Small intestine (tissue), 7 donors: ENCODE measurements at regions not wholly inside any gene's neighbourhood (a gene's known extent, or its start where the extent isn't known, plus 50 kb on each side); places are given as distances from the start of the nearest gene placed in this dataset.

Source experiments
- DNase-seq, 2 donors: peaks; one replicate each; pipeline versions ENCODE4 v3.0.0 to v3.0.0-alpha.2; 2013
- FAIRE-seq: peaks from 2 replicates; lab custom pipeline; 2012; peaks lifted over from hg19 to GRCh38; lab: Jason Lieb, UNC
- H3K27ac ChIP-seq, 3 donors: one replicate each; pipeline ENCODE4 v1.5.1; 2013; ENCODE audit warnings: low read length in 2 of 3, mild to moderate bottlenecking in 2 of 3, control low read depth in 1 of 3, inconsistent platforms in 1 of 3, low read depth in 1 of 3, moderate library complexity in 1 of 3
- H3K27me3 ChIP-seq, 3 donors: one replicate each; pipeline ENCODE4 v1.6.1; 2013; ENCODE audit warnings: low read length in 3 of 3, inconsistent platforms in 1 of 3; ENCODE audit not compliant: control insufficient read depth in 3 of 3, insufficient read depth in 3 of 3
- H3K36me3 ChIP-seq, 3 donors: one replicate each; pipeline ENCODE4 v1.6.1; 2013; ENCODE audit warnings: low read length in 3 of 3, inconsistent platforms in 1 of 3, low read depth in 1 of 3, mild to moderate bottlenecking in 1 of 3, moderate library complexity in 1 of 3; ENCODE audit not compliant: control insufficient read depth in 3 of 3, insufficient read depth in 2 of 3
- H3K4me1 ChIP-seq, 3 donors: one replicate each; pipeline ENCODE4 v1.6.1; 2013; ENCODE audit warnings: low read length in 2 of 3, inconsistent platforms in 1 of 3, low read depth in 1 of 3, mild to moderate bottlenecking in 1 of 3, moderate library complexity in 1 of 3; ENCODE audit not compliant: control insufficient read depth in 3 of 3, insufficient read depth in 2 of 3
- H3K4me3 ChIP-seq, 3 donors: one replicate each; pipeline ENCODE4 v1.5.1; 2013; ENCODE audit warnings: low read length in 3 of 3, control low read depth in 1 of 3, inconsistent platforms in 1 of 3, low read depth in 1 of 3, mild to moderate bottlenecking in 1 of 3, moderate library complexity in 1 of 3
- H3K9me3 ChIP-seq, 2 donors: one replicate each; pipeline ENCODE4 v1.6.1; 2013; ENCODE audit warnings: low read depth in 1 of 2, low read length in 1 of 2; ENCODE audit not compliant: control insufficient read depth in 2 of 2, insufficient read depth in 1 of 2
- WGBS, 3 donors: extraction: QIAGEN DNeasy Blood & Tissue Kit; methylation state at CpG; one replicate each; pipeline ENCODE4 v1.1.7; 2013; 5-methylcytosine and 5-hydroxymethylcytosine counted together
- donor health status: healthy with polysubstance abuse.
- donor health status: control.
- donor health status: control.
- donor health status: Bipolar disorder and iron deficiency.
- donor health status: healthy.

DNA sequence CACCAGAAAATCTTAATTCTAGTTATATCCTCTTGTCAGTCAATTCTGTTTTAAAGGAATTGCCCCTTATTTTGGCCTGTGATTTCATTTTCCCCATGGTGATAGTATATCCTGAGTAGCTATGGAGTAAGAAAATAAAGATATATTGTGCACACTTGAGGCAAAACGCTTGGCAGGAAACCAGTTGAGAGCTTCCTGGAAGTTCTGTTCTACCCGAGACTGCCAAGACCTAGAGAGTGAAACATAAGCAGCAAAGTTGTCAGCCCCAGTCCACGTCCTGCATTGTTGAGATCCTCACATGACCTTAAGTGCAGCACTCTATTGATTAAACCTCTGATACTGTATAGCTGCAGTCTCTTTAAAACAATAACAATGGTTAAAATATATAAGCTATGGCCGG is 235.2 kb downstream of the CDC14C start:
- Histone ChIP-seq H3K27ac (no peak overlapping the region), H3K27me3 (no peaks in the 10 kb centered on the region), H3K9me3 (no peaks in the 10 kb centered on the region), H3K4me3 (no peak overlapping the region), H3K4me1 (no peaks in the 10 kb centered on the region), H3K36me3 (no peaks in the 10 kb centered on the region)
- WGBS, 3 donors, result 44 to 57% (median 55%) methylated on average over 4 of the region's 4 CpGs
- no peak for FAIRE-seq
- no peak for DNase-seq

DNA sequence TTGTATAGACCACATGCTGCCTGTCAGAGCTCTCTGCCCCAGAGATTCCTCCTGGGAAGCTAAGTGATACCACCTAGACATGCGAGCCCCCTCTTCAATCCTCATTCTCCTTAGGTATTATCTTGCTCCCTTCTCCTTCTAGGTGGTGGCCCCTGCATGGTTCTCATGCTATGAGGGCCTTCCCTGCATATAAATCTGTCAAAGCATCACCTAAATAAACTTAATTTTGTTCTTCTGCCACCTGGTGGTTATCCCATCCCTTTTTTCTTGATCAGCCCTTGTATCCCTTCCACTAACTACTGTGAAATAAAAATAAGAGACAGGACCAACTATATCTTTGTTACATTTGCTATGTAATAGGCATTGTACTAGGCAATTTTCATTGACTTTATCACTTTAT is 242.1 kb downstream of the CDC14C start:
- H3K27me3 ChIP-seq, result no peaks in the 10 kb centered on the region
- no peak for FAIRE-seq
- no peak overlapping the region for H3K27ac ChIP-seq
- H3K9me3 ChIP-seq, result peaks cover 0 to 2% of the 10 kb centered on the region in 2 donors
- no peaks in the 10 kb centered on the region for H3K36me3 ChIP-seq
- no peak for DNase-seq
- H3K4me3 ChIP-seq, result no peak overlapping the region
- 62 to 81% (median 77%) methylated on average over 1 of the region's 1 CpG for WGBS, 3 donors
- no peaks in the 10 kb centered on the region for H3K4me1 ChIP-seq

GRCh38 chr7:49172639-49173038 is 248.3 kb downstream of the CDC14C start:
- WGBS, 3 donors, result 78 to 88% (median 83%) methylated on average over 1 of the region's 1 CpG
- H3K36me3 ChIP-seq, result no peaks in the 10 kb centered on the region
- H3K9me3 ChIP-seq, result no peaks in the 10 kb centered on the region
- no peak overlapping the region for H3K27ac ChIP-seq
- H3K4me3 ChIP-seq, result no peak overlapping the region
- no peaks in the 10 kb centered on the region for H3K27me3 ChIP-seq
- FAIRE-seq (no peak), DNase-seq (no peak)
- H3K4me1 ChIP-seq, result no peaks in the 10 kb centered on the region

DNA sequence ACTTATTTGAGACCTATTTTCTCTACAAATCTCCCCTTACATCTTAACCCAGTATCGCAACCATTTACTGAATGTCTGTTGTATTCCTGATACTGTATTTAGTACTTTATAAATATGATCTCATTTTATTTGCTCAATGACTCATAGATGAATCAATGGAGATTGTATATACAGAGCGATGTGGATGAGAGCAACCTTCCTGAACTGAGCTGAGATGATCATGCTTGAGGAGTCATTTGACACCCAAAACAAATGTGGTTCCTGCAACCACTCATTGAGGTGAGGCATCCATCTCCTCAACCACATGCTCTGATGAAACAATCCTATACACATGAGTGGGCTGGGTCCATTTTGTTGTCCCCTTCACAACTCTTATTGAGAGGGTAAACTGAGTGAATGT is 250.0 kb downstream of the CDC14C start:
- 77 to 87% (median 78%) methylated on average over 2 of the region's 2 CpGs for WGBS, 3 donors
- Histone ChIP-seq H3K36me3 (no peaks in the 10 kb centered on the region), H3K9me3 (no peaks in the 10 kb centered on the region), H3K27ac (no peak overlapping the region), H3K27me3 (no peaks in the 10 kb centered on the region), H3K4me3 (no peak overlapping the region), H3K4me1 (no peaks in the 10 kb centered on the region)
- DNase-seq (no peak), FAIRE-seq (no peak)

GRCh38 chr7:49187543-49188268 is 263.4 kb downstream of the CDC14C start:
- Histone ChIP-seq H3K27me3 (no peaks in the 10 kb centered on the region), H3K9me3 (no peaks in the 10 kb centered on the region), H3K4me1 (no peaks in the 10 kb centered on the region), H3K36me3 (no peaks in the 10 kb centered on the region), H3K4me3 (no peak overlapping the region), H3K27ac (no peak overlapping the region)
- DNase-seq, result no peak
- FAIRE-seq, result no peak
- WGBS, 3 donors, result 76 to 84% (median 82%) methylated on average over 3 of the region's 3 CpGs

GRCh38 chr7:49228426-49229098 is 304.2 kb downstream of the CDC14C start:
- Histone ChIP-seq H3K27ac (no peak overlapping the region), H3K9me3 (no peaks in the 10 kb centered on the region), H3K4me1 (no peaks in the 10 kb centered on the region), H3K36me3 (no peaks in the 10 kb centered on the region), H3K4me3 (no peak overlapping the region), H3K27me3 (no peaks in the 10 kb centered on the region)
- 41 to 68% (median 42%) methylated on average over 2 of the region's 2 CpGs for WGBS, 3 donors
- DNase-seq (no peak), FAIRE-seq (no peak)

DNA sequence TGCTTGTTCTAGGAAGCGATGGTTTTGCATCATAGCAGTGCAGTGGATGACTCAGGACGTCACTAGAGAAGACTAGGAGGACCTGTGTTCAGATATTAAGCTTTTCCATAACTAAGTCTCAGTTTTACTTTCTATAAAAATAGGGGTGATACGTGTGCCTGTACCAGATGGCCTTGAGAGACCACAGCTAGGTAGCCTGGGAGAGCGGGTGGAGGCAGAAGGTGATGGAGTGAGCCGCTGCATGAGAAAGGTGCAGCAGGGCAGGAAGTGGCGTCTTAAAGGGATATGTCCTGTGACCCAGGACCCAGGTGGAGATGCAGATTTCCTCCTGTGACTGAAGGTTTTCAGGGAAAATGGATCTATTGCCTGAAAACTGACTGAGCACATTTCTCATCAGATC is 304.9 kb downstream of the CDC14C start:
- H3K27ac ChIP-seq, result no peak overlapping the region
- FAIRE-seq, result no peak
- WGBS, 3 donors, result 68 to 69% (median 69%) methylated on average over 6 of the region's 6 CpGs
- H3K9me3 ChIP-seq, result no peaks in the 10 kb centered on the region
- H3K4me1 ChIP-seq, result no peaks in the 10 kb centered on the region
- DNase-seq, result no peak
- no peaks in the 10 kb centered on the region for H3K27me3 ChIP-seq
- H3K4me3 ChIP-seq, result no peak overlapping the region
- H3K36me3 ChIP-seq, result no peaks in the 10 kb centered on the region

GRCh38 chr7:49243521-49243920 is 319.2 kb downstream of the CDC14C start:
- Histone ChIP-seq H3K4me1 (no peaks in the 10 kb centered on the region), H3K27me3 (no peaks in the 10 kb centered on the region), H3K9me3 (peaks cover 0 to 5% of the 10 kb centered on the region in 2 donors), H3K27ac (no peak overlapping the region), H3K4me3 (no peak overlapping the region), H3K36me3 (no peaks in the 10 kb centered on the region)
- DNase-seq (no peak), FAIRE-seq (no peak)
- WGBS, 3 donors, result 29 to 34% (median 30%) methylated on average over 2 of the region's 2 CpGs
